Left colon (tissue), 2 donors: ENCODE measurements at regions not wholly inside any gene's neighbourhood (a gene's known extent, or its start where the extent isn't known, plus 50 kb on each side); places are given as distances from the start of the nearest gene placed in this dataset.
A peak's percentile ranks its signal among the peaks of the same experiment; 100 is the strongest.
"Not testable (repeated sequence)": the region's sequence is repeated elsewhere in the genome, so short reads cannot be mapped to it uniquely, and the experiment has no call there.

Source experiments
- ATAC-seq: fragments of 200-7000 bp; cut with Tn5 transposase; one replicate; pipeline ENCODE4 v1.9.1; 2020; ENCODE audit warnings: mild to moderate bottlenecking, moderate library complexity
- DNase-seq, 2 donors: peaks; one replicate each; pipeline ENCODE4 v3.0.0-alpha.2; 2020
- intact Hi-C, 2 donors: fragments of 100-400 bp; cut with DNase I in 1 of 2; cut with micrococcal nuclease in 1 of 2; formaldehyde crosslinking; loops; one replicate each; pipeline versions ENCODE4 v1.11.2 to v1.14.0; 2022; cut with DNase I, micrococcal nuclease
- donor health status: DM: no; HTN: no; CAD: no.
- donor health status: DM: yes; HTN: yes; CAD: no.

DNA sequence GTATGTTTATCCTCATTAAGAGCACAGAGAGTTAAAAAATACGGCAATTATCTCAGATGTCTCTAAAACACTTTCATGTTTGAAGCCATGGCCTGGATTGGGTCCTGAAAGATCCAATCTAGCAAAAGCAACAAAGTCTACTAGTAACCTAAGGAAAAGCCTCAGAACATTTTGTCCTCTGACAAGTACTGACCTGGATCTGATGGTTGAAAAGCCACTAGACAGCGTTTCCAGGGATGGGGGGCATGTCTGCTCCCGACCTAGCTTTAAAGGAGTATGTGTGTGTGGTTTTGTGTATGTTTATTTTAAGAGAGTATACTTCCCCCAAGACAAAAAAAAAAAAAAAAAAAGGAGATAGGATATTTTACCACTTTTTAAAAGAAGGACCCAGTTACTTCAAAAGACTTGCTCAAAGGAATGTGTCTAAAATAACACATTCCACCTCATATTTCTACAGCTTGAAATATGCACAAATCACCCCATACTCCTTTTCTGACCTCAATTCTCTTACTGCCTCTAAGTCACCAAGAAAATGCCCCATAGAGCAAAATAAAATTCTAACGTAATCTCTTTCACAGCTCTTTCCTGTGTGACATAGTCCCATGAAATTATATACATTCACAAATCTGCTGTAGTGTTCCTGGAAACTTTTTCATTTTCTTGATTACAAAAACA lies 189.0 kb upstream of the TTC29 start:
- intact Hi-C loops, result no loop called here
- DNase-seq (no peak), ATAC-seq (no peak)

DNA sequence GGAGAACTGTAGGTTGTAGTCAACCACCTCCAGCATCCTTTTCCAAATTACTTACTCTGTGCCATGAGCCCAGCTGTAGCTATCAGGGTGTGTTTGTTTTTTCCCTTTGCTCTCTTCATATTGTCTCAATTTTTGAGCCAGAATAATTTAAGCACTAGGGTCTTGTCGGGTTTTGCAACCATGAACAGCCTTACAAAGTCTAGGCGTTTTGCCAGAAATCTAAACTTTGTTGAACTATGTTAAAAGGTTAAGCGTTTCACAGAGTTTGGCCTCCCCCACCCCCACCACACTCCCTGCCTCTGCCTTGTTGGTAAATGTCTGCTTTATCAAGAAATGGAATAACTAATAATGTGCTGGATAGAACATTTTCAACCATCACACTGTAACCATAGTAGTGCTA lies 190.6 kb upstream of the TTC29 start:
- DNase-seq, result no peak
- ATAC-seq, result no peak
- intact Hi-C loops, result no loop called here

DNA sequence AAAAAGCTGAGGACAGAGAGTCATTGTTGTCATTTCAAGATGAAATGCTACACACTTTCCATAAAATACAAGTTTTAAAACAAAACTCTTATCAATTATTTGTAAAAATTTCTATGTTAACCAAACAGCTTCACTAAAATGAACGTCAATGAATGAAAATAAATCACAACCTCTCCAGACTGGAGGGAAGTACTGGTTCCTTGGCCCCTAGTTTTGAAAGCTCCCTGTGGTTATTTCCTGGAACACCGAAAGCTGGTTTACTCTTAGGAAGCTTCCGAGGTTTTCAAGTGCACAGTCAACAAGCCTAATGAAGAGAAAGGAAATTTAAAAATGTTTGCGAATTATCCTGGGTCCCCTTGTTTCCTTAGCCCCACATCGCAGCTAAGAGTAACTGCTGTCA lies 191.1 kb upstream of the TTC29 start:
- ATAC-seq, result no peak
- DNase-seq, result no peak
- intact Hi-C loops, result no loop called here

DNA sequence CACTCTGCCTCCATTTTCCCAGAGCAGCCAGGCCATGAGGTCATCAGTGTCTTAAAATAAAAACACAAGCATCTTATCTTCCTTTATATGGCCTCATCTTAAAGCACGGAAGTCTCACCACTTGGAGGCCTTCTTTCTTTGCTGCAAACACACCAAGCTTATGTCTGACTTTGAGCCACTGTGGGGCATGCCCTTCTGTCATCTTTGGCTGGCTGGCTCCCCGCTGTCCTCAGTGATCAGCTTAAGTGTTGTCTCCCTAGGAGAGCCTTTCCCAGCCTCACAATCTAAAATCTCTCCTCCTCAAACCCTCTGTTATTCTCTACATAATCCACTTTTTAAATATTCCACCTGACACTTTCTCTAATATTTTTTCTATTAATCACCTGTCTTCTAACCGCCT lies 191.6 kb upstream of the TTC29 start:
- no peak for DNase-seq
- intact Hi-C loops, result no loop called here
- ATAC-seq, result no peak

DNA sequence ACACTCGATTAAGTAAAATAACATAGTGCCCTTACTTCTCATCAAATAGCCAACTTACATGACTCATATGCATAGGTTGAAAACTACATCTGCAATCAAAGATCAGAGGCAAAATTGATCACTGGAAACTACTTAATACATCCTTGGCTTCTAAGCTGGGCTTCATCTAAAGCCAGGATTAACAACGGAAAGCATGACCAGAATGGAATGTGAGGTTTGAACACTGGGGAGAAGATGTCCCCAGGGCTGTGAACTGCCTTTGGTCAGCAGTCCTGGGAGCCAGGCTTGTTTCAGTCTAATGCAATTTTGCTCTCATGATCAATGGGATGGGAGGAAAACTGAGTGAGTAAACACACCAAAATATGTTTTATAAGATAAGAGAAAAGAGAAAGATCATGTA lies 192.5 kb upstream of the TTC29 start:
- no peak for ATAC-seq
- intact Hi-C loops, result no loop called here

DNA sequence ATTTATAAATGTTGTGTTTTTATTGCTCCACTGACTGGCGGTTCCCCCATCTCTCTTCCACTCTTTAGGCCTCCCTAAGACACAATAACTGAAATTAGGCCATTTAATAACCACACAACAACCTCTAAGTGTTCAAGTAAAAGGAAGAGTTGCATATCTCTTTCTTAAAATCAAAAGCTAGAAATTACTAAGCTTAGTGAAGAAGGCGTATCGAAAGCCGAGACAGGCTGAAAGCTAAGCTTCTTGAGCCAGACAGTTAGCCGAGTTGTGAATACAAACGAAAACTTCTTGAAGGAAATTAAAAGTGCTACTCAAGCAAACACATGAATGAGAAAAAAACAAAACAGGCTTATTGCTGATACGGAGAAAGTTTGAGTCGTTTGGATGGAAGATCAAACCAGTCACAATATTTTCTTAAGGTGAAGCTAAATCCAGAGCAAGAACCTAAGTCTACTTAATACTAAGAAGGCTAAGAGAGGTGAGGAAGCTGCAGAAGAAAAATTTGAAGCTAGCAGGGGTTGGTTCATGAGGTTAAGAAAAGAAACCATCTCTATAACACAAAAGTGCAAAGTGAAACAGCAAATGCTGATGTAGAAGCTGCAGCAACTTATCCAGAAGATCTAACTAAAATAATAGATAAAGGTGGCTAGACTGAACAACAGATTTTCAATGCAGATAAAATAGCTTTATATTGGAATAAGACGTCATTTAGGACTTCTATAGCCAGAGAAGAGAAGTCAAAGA lies 194.0 kb upstream of the TTC29 start:
- intact Hi-C loops, result no loop called here
- no peak for ATAC-seq

More for the DNA sequence above, 192.5 kb upstream of the TTC29 start:
- DNase-seq, result no peak

DNA sequence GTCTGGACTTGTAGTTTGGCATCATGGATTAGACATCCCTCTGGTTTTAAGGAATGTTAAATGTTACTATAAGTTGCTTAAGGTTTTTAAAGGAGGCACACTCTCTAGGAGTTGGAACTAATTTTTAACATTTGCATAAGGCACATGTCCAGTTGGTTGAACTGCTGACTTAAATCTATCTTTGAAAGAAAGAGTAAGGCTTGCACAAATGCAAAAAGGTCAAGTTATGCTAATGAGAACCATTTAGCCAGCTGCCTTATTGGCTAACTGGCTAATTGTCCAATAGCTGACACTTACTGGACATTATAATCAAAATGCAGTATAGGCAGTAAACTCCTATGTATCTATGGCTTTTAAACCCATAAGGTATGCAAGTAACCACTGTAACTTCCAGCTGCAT lies 206.1 kb upstream of the TTC29 start:
- intact Hi-C loops, result no loop called here
- DNase-seq (no peak), ATAC-seq (no peak)

More for the DNA sequence above, 194.0 kb upstream of the TTC29 start:
- DNase-seq, result no peak

DNA sequence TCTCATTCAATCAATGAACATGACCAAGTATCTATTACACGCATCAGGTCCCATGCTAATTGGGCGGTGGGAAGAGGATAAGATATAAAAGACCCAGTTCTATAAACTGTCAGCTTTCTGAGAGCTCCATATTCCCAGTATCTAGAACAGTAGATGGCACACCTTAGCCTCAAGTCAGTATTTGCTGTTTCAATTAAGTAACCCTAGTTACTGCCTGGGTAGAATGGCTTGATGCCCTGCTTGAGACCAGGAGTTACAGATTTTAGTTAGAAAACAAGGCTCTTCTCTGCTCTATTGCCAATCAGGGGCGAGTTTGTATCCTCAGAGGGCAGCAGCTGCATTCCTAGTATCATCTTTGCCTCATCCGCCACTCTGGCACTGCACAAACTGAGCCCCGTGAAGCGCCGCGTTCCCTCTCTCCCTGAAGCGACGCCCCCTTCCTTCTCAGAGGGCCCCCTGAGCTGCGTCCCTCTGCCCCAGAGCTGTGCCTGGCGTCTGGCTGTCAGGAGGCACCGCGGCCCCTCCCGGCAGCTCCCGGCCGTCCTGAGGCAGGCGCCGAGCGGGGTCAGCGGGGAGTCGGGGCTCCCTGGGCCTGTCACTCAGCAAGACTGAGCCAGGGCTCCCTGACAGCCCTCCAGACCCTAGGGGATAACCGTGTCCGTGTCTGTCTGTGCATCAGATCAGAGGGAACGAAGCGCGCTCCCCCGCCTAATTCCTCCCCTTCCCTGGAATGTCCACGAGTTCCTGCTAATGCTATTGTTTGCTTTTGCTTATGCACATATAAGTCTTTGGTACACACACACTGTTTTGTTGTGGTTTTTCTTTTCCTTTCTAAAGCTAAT lies 212.4 kb upstream of the TTC29 start:
- intact Hi-C loops, result no loop called here
- DNase-seq (no peak), ATAC-seq (peak; percentile 30)

DNA sequence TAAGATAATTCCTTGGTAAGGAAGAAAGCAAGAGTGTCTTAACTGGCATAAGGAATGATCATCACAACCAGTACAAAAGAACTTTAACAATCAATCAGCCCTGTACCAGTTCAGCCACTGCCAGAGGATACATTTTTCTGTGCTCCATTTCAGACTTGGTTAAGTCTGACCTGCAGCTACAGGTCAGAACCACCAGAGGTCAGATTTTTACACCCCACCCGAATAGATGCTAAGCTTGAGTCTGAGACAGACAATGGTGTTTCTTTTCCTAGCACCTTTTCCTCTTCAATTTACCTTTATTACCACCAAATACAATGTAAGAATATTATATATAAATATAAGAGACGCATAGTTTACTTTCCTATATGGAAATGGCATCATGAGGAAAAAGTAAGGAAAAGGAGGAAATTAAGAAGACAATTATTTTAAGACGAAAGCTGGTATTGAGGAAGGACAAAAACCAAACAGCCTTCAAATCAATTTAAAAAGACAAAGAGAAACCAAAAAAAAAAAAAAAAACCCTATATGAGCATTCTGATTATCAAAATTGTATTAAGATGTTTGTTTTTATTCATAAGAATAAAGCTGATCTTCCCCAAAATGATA lies 215.3 kb upstream of the TTC29 start:
- DNase-seq, result no peak
- intact Hi-C loops, result loop anchor here in 1 of 2 donors (10.0 kb wide), 1 partner anchor 434 kb away; no protein-coding TSS in a partner anchor
- peak; percentile 79 for ATAC-seq

DNA sequence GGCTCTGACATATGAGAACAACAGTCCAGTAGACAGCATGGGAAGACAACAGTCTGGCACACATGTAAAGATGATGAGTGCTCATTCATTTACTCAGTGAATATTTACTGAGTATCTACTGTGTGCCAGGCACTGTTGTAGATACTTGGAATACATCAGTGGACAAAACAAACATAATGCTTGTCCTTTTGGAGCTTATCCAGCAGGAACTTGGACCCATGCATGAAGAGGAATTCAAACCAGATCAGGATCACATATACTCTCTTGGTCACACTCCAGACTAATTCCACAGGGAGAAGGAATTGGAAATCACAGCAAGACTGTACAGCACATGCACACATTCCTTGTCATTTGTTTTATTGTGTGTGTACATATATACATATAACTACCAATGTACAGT lies 217.6 kb upstream of the TTC29 start:
- intact Hi-C loops, result loop anchor here in 1 of 2 donors (10.0 kb wide), 1 partner anchor 431 kb away; no protein-coding TSS in a partner anchor
- DNase-seq (no peak), ATAC-seq (no peak)

DNA sequence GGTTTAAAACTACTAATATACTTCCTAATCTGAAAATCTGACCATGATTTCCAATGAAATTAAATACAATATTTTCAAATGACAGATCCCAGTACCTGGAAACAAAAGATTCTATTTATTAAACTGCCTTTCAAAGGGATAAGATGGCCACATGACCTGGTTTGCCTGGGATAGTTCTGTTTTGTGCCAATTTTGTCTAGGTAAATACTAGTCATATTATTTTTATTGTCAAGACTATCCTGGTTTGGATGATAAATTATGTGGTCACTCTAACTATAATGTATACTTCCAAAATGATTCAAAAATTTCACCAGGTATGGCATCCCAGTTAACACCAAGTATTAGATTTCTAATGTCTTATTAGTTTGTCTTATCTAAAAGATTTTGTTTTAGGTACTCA lies 222.5 kb upstream of the TTC29 start:
- not testable (repeated sequence) for DNase-seq, ATAC-seq
- intact Hi-C loops, result loop anchor here in 1 of 2 donors (10.0 kb wide), 1 partner anchor 427 kb away; no protein-coding TSS in a partner anchor

DNA sequence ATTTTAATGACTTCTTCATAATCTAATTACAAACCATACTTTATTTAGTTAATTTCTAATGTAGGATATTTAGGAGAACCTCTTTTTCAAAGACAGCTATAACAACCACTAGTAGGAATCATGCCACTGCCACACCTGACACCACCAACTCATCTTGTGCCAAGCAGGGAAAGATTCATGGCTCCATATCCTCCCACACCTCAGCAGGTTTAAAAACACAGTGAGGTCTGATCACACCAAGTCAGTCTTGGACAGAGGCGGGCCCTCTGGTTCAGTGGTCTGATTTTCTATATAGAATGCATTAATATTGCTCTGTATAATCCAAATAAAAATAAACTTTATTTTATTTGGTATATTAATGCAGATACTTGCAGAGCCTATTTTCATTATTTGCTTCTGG lies 227.7 kb upstream of the TTC29 start:
- no peak for DNase-seq
- no peak for ATAC-seq
- intact Hi-C loops, result no loop called here

DNA sequence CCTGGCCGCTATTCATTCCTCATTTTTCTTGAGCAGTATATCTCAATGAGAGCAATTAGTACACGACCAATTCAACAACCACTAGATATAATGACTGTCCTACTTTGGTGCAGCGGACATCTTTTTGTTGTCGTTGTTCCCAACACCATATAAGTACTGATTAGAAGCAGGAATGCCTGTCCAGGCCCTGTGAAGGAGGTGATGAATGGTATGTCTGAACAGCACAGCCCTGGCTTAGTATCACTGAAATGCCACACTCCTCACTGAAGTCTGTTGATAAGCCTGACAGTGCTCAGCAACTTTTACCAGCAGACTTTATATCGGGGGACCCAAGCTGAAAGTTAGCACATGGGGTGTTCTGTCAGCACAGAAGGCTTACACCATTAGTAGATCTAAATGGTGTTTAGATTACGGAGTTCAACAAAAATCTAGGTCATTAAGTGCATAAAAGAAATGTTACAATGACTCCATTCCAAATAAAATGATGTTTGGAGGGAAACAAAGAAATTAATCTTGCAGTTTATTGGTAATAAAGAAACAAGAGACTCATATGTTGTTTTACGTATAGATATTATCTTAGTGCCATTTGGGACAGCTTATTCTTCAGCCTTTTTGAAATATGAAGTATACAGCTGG lies 228.3 kb upstream of the TTC29 start:
- DNase-seq (no peak), ATAC-seq (no peak)
- intact Hi-C loops, result no loop called here

DNA sequence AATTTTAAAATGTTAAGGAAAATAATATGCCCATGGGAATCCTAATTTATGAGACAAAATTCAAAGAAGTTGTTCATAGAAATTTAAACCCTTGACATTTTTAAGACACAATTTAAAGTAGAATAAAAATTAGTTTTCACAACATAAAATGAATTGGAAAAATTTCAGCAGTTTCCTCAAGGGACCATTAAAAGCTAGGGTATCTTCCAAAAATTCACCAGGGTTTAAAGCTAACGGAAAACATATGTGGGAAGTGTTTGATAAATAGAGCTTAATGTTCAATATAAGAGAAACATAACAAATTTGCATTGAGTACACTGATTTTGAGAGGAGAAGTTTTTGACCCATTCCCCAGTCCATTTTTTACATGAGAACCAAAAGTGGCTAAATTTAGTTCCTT lies 228.9 kb upstream of the TTC29 start:
- ATAC-seq (no peak), DNase-seq (no peak)
- intact Hi-C loops, result no loop called here

DNA sequence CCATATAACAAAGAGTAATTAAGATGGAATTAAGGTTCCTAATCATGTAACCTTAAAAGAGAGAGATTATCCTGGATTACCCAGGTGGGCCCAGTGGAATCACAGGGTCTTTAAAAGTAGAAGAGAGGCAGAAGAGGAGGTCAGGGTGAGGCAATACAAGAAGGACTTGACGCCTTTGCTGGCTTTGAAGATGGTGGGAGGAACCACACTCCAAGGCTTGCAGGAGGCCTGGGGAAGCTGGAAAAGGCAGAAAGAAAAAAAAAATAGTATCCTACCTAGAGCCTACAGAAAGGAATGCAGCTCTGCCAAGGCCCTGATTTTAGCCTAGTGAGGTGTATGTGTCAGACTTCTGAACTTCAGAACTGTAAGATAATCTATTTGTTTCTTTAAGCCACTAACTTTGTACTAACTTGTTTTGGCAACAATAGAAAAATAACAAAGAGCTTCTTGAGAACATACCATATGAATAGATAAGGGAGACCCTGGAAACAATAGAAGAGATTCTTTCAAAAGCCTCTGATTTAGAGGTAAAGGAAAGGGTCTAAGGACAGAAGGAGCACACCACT lies 229.9 kb upstream of the TTC29 start:
- intact Hi-C loops, result no loop called here
- DNase-seq (no peak), ATAC-seq (no peak)

DNA sequence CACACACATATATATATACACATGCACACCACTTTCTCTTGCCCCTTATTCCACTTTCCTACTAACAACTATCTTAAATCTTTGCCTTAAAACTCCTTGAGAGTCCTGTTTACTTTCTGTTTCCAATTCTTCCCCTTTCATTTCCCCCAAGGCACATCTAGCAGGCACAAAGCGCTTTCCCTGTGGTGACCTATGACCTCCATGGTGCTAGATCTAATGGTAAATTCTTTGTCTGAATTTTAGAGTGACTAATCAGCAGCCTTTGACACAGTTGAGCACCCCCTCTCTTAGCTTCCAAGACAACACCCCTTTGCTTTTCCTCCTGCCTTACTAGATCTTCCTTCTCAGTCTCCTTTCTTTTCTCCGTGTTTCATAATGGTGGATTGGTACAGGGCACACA lies 236.4 kb upstream of the TTC29 start:
- intact Hi-C loops, result no loop called here
- ATAC-seq, result no peak
- DNase-seq, result no peak

DNA sequence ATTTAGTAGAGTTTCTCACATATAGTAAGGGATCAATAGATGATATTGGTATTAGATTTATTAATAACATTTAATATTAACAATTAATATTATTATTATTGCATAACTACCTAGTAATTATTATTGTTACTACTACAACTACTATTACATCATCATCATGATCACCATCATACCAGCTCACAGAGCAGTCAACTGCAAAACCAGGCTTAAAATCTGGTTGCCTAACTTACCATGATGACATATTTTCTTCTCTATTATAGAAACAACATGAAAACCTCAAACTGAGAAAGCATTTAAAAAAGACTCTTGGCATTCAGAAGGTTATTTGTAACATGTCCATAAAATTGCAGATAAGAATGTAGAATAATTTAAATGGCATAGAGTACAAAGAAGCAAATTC lies 247.0 kb upstream of the TTC29 start:
- ATAC-seq (no peak), DNase-seq (no peak)
- intact Hi-C loops, result no loop called here

DNA sequence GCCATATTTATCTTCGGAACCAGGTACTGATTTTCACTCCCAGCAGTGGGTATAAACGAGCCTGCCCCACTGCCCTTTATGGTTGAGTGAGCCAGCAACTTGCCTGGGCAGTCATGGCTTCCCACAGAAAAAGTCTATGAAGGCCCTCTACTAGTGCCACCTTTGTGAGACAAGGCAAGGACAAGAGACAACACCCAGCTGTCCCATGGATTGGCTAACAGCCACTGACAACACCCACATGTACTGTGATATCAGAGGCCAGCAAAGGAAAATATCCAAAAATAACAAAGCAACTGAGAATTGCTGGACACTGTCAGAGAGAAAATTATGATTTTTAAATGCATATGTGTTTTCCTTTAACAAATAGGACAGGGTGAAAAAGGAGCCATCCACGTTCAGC lies 248.4 kb upstream of the TTC29 start:
- ATAC-seq, result no peak
- DNase-seq, result no peak
- intact Hi-C loops, result no loop called here

DNA sequence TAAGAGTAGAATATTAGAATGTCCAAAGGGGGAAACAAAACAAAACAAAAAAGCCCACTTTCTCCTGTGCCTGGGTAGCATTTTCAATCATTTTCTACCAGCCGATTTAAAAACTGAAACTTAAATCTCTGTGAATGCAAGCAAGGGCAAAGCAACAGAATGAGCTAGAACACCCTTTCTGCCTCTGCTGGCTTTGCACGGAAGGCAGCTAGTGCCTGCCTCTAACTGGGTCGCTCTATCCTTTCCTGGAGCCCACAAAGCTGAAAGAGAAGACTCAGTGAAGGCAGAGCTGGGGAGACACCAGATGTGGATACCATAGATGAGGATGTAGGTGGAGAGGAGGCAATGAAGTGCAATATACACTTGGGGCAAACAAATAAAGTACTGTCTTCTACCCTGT lies 248.9 kb upstream of the TTC29 start:
- ATAC-seq (no peak), DNase-seq (no peak)
- intact Hi-C loops, result no loop called here
